ENCODE measurements at regions not wholly inside any gene's neighbourhood (a gene's known extent, or its start where the extent isn't known, plus 50 kb on each side); places are given as distances from the start of the nearest gene placed in this dataset.

- TF ChIP-seq CTCF (conservative IDR thresholded peaks at IDR 0.05) = no peak
- no peak for DNase-seq (ENCODE audit: low read depth, low spot score)
- H3K9me3 Mint-ChIP-seq = no peaks in the 10 kb centered on the region
- no peaks in the 10 kb centered on the region for H3K4me1 Mint-ChIP-seq
- H3K27ac Mint-ChIP-seq (ENCODE audit: unreplicated experiment) = no peak overlapping the region
- H3K4me3 Mint-ChIP-seq = no peak overlapping the region
- H3K36me3 Mint-ChIP-seq (ENCODE audit: low read depth) = no peaks in the 10 kb centered on the region
- no peaks in the 10 kb centered on the region for H3K27me3 Mint-ChIP-seq (ENCODE audit: low read depth)
These were observed 50.4 kb downstream of the FHIP1A start for GRCh38 chr4:151459375-151459774.

- DNase-seq (ENCODE audit: low read depth, low spot score) = no peak
- Mint-ChIP-seq H3K4me3 (no peak overlapping the region), H3K36me3 (ENCODE audit: low read depth) (no peaks in the 10 kb centered on the region), H3K4me1 (no peaks in the 10 kb centered on the region), H3K9me3 (no peaks in the 10 kb centered on the region), H3K27ac (ENCODE audit: unreplicated experiment) (no peak overlapping the region), H3K27me3 (ENCODE audit: low read depth) (no peaks in the 10 kb centered on the region)
- TF ChIP-seq CTCF (conservative IDR thresholded peaks at IDR 0.05) = no peak
These were observed 51.5 kb downstream of the FHIP1A start for GRCh38 chr4:151460434-151460833.

- Mint-ChIP-seq H3K4me3 (no peak overlapping the region), H3K9me3 (peaks cover 3% of the 10 kb centered on the region), H3K27me3 (ENCODE audit: low read depth) (no peaks in the 10 kb centered on the region), H3K36me3 (ENCODE audit: low read depth) (no peaks in the 10 kb centered on the region), H3K27ac (ENCODE audit: unreplicated experiment) (no peak overlapping the region), H3K4me1 (no peaks in the 10 kb centered on the region)
- no peak for TF ChIP-seq CTCF (conservative IDR thresholded peaks at IDR 0.05)
- no peak for DNase-seq (ENCODE audit: low read depth, low spot score)
These were observed 53.6 kb downstream of the FHIP1A start for GRCh38 chr4:151462554-151462953.

- H3K4me1 Mint-ChIP-seq = no peaks in the 10 kb centered on the region
- peaks cover 10% of the 10 kb centered on the region for H3K27me3 Mint-ChIP-seq (ENCODE audit: low read depth)
- H3K36me3 Mint-ChIP-seq (ENCODE audit: low read depth) = no peaks in the 10 kb centered on the region
- TF ChIP-seq CTCF (conservative IDR thresholded peaks at IDR 0.05) = no peak
- no peak overlapping the region for H3K27ac Mint-ChIP-seq (ENCODE audit: unreplicated experiment)
- no peak overlapping the region for H3K4me3 Mint-ChIP-seq
- H3K9me3 Mint-ChIP-seq = peaks cover 3% of the 10 kb centered on the region
- no peak for DNase-seq (ENCODE audit: low read depth, low spot score)
These were observed 60.0 kb downstream of the FHIP1A start for GRCh38 chr4:151468715-151469696.

- H3K4me1 Mint-ChIP-seq = no peaks in the 10 kb centered on the region
- H3K36me3 Mint-ChIP-seq (ENCODE audit: low read depth) = no peaks in the 10 kb centered on the region
- H3K9me3 Mint-ChIP-seq = peaks cover 3% of the 10 kb centered on the region
- H3K27ac Mint-ChIP-seq (ENCODE audit: unreplicated experiment) = no peak overlapping the region
- TF ChIP-seq CTCF (conservative IDR thresholded peaks at IDR 0.05) = no peak
- H3K27me3 Mint-ChIP-seq (ENCODE audit: low read depth) = peaks cover 10% of the 10 kb centered on the region
- no peak for DNase-seq (ENCODE audit: low read depth, low spot score)
- H3K4me3 Mint-ChIP-seq = no peak overlapping the region
These were observed 61.0 kb downstream of the FHIP1A start for GRCh38 chr4:151469970-151470369.

All from neural crest cell (in vitro differentiated cells).